ENCODE measurements at regions not wholly inside any gene's neighbourhood (a gene's known extent, or its start where the extent isn't known, plus 50 kb on each side); places are given as distances from the start of the nearest gene placed in this dataset.

DNA sequence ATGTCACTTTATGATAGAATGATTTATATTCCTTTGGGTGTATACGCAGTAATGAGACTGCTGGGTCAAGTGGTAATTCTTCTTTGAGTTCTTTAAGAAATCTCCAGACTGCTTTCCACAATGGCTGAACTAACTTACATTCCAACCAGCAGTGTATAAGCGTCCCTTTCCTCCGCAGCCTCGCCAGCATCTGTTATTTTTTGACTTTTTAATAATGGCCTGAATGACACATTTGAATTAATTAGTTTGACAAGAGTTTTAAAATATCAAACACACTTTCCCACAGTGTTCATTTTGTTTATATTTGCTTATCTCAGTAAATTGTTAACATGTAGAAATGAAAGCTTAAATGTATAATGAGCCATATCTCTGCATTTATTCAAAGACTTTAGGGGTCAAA is 116.8 kb downstream of the TES start:
- Histone ChIP-seq H2BK120ac (ENCODE audit: low read depth, low read length, poor library complexity, severe bottlenecking) (no peak overlapping the region), H3K79me2 (ENCODE audit: insufficient read depth, low read length) (no peaks in the 10 kb centered on the region), H3K27ac (ENCODE audit: insufficient read length, low read depth, low read length) (no peak overlapping the region), H3K4me2 (ENCODE audit: insufficient read depth, insufficient read length, low read length) (no peak overlapping the region), H2BK15ac (ENCODE audit: low read depth, low read length) (no peak overlapping the region), H2BK12ac (ENCODE audit: insufficient read length, low read depth, low read length) (no peak overlapping the region), H2BK20ac (ENCODE audit: low read depth, low read length, poor library complexity, severe bottlenecking) (no peak overlapping the region), H3K56ac (ENCODE audit: insufficient read length, low read depth, low read length) (no peak overlapping the region), H3K18ac (ENCODE audit: insufficient read length, low read depth, low read length) (no peak overlapping the region), H3K4me1 (ENCODE audit: insufficient read depth, low read length) (no peaks in the 10 kb centered on the region; the same call in 1 of the 2 replicates), H2AK5ac (ENCODE audit: insufficient read length, low read length) (no peak overlapping the region), H2AFZ (ENCODE audit: low read length) (no peak overlapping the region), H3K23me2 (ENCODE audit: insufficient read length, low read depth, low read length, poor library complexity, severe bottlenecking) (no peaks in the 10 kb centered on the region), H4K20me1 (ENCODE audit: control insufficient read depth, insufficient read depth, insufficient read length) (no peaks in the 10 kb centered on the region), H3K14ac (ENCODE audit: insufficient read depth, low read length) (no peak overlapping the region), H4K91ac (ENCODE audit: insufficient read length, low read depth, low read length) (no peak overlapping the region), H3K79me1 (ENCODE audit: insufficient read depth, low read depth, low read length, poor library complexity, severe bottlenecking) (no peaks in the 10 kb centered on the region), H3T11ph (ENCODE audit: low read length) (no peak overlapping the region), H4K5ac (ENCODE audit: insufficient read length, low read depth, low read length) (no peak overlapping the region), H3K27me3 (ENCODE audit: insufficient read depth, low read length) (no peaks in the 10 kb centered on the region), H2BK5ac (ENCODE audit: insufficient read length, low read length) (no peak overlapping the region), H4K8ac (replicated peaks; ENCODE audit: insufficient read length, low read depth, low read length) (no peak overlapping the region), H3K23ac (ENCODE audit: insufficient read length, low read depth, low read length) (no peak overlapping the region), H3K9me3 (ENCODE audit: control insufficient read depth, low read depth, low read length) (no peaks in the 10 kb centered on the region), H3K4ac (ENCODE audit: low read depth, low read length) (no peak overlapping the region), H3K9ac (ENCODE audit: extremely low read depth, insufficient read length, low read length) (no peak overlapping the region)
- no peak overlapping the region for H3K27ac Mint-ChIP-seq
- TF ChIP-seq, protein P1, sequence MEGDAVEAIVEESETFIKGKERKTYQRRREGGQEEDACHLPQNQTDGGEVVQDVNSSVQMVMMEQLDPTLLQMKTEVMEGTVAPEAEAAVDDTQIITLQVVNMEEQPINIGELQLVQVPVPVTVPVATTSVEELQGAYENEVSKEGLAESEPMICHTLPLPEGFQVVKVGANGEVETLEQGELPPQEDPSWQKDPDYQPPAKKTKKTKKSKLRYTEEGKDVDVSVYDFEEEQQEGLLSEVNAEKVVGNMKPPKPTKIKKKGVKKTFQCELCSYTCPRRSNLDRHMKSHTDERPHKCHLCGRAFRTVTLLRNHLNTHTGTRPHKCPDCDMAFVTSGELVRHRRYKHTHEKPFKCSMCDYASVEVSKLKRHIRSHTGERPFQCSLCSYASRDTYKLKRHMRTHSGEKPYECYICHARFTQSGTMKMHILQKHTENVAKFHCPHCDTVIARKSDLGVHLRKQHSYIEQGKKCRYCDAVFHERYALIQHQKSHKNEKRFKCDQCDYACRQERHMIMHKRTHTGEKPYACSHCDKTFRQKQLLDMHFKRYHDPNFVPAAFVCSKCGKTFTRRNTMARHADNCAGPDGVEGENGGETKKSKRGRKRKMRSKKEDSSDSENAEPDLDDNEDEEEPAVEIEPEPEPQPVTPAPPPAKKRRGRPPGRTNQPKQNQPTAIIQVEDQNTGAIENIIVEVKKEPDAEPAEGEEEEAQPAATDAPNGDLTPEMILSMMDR (conservative IDR thresholded peaks at IDR 0.05), result no peak
- DNase-seq, result no peak
- H3K4me3 Mint-ChIP-seq, result no peak overlapping the region
- WGBS (ENCODE audit: extremely low coverage, insufficient read length, low lambda C conversion rate), result no CpG with 5 or more reads among the region's 4 CpGs
- H3K36me3 Mint-ChIP-seq (ENCODE audit: insufficient read depth in 1 of 3, low read depth in 3 of 3), result no peaks in the 10 kb centered on the region
- H3K27me3 Mint-ChIP-seq (ENCODE audit: low read depth), result no peaks in the 10 kb centered on the region
- peaks cover 4 to 9% of the 10 kb centered on the region in 2 experiments for H3K4me1 Mint-ChIP-seq
- no peaks in the 10 kb centered on the region for H3K9me3 Mint-ChIP-seq

All from H9 (cell line).